ENCODE measurements at regions not wholly inside any gene's neighbourhood (a gene's known extent, or its start where the extent isn't known, plus 50 kb on each side); places are given as distances from the start of the nearest gene placed in this dataset.

DNA sequence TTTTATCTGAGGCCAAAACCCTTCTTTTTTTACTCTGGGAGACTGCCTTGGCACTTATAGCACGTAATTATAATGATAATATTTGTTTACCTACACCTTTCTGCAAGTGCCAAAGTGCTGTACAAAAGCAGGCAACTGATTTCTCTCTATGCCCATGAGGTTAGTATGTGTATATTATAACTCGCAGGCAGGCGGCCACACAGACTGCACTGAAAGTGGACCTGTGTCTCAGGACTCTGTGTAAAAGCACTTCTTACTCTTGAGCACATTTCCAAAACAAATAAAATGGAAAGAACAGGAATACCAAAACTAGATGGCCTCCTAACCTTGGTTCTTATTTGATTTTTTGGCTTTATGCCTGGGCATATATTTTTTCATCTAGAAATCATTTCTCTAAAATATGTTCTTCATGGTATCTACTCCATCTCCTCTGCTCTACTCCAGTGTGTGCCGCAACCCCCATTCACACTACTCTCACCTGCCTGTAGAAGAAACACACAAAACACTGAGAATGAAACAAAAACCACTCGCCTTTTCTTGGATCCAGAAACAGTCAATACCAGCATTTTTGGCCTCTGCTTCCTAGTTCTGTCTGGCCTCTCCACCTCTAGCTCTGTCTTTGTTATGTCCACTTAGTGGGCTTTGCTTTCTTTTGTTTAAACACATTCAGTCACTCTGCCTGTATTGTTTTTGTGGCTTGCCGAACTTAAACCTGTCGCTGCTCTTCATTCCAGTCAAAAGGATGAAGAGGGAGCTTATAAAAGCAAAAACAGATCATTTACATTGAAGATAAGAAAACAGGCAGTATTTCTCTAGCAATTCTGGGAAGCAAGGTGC is 934.5 kb upstream of the TENM3 start:
- Histone ChIP-seq H3K4me3 (no peak overlapping the region), H3K9me3 (no peaks in the 10 kb centered on the region), H3K27me3 (no peaks in the 10 kb centered on the region), H3K27ac (replicated peaks in 1 of 4) (no peak overlapping the region), H3K4me1 (no peaks in the 10 kb centered on the region), H3K36me3 (no peaks in the 10 kb centered on the region)
- intact Hi-C loops (cut with DNase I): no loop called here
- 59% methylated on average over 7 of the region's 7 CpGs for WGBS
- DNase-seq (ENCODE audit: extremely low spot score): no peak
- TF ChIP-seq POLR2AphosphoS5 (IDR thresholded peaks at IDR 0.05) (no peak), EP300 (IDR thresholded peaks at IDR 0.05) (no peak), POLR2A (IDR thresholded peaks at IDR 0.05; ENCODE audit: low read depth) (no peak)
- TF ChIP-seq, protein P1, sequence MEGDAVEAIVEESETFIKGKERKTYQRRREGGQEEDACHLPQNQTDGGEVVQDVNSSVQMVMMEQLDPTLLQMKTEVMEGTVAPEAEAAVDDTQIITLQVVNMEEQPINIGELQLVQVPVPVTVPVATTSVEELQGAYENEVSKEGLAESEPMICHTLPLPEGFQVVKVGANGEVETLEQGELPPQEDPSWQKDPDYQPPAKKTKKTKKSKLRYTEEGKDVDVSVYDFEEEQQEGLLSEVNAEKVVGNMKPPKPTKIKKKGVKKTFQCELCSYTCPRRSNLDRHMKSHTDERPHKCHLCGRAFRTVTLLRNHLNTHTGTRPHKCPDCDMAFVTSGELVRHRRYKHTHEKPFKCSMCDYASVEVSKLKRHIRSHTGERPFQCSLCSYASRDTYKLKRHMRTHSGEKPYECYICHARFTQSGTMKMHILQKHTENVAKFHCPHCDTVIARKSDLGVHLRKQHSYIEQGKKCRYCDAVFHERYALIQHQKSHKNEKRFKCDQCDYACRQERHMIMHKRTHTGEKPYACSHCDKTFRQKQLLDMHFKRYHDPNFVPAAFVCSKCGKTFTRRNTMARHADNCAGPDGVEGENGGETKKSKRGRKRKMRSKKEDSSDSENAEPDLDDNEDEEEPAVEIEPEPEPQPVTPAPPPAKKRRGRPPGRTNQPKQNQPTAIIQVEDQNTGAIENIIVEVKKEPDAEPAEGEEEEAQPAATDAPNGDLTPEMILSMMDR (IDR thresholded peaks at IDR 0.05): no peak

DNA sequence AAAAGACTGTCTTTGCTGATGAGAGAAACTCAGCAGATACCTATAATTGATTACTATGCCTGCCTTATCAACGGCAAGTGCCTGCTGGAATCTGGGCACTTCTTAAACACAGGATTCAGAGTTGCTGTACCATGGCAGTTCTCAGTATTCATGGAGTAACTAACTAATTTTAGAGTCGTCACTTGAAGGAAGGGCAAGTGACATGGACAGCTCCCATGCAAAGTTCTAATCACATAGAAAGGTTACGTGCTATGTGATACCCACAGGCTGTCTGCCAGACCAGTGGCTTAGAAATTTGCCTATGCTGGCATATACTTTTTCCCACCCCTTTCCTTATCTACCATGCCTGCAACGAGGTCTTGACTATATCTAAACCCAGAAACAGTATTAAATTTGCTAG is 931.1 kb upstream of the TENM3 start:
- WGBS: 53% methylated on average over 4 of the region's 4 CpGs
- H3K36me3 ChIP-seq: no peaks in the 10 kb centered on the region
- H3K27me3 ChIP-seq: no peaks in the 10 kb centered on the region
- H3K9me3 ChIP-seq: no peaks in the 10 kb centered on the region
- intact Hi-C loops (cut with DNase I): no loop called here
- TF ChIP-seq POLR2A (IDR thresholded peaks at IDR 0.05; ENCODE audit: low read depth) (no peak), EP300 (IDR thresholded peaks at IDR 0.05) (no peak), POLR2AphosphoS5 (IDR thresholded peaks at IDR 0.05) (no peak)
- TF ChIP-seq, protein P1 (IDR thresholded peaks at IDR 0.05): no peak
- H3K27ac ChIP-seq (replicated peaks in 1 of 4): no peak overlapping the region
- H3K4me3 ChIP-seq: no peak overlapping the region
- H3K4me1 ChIP-seq: no peaks in the 10 kb centered on the region
- DNase-seq (ENCODE audit: extremely low spot score): no peak

GRCh38 chr4:181319629-181320028 is 923.6 kb upstream of the TENM3 start:
- H3K4me1 ChIP-seq: no peaks in the 10 kb centered on the region
- H3K9me3 ChIP-seq: no peaks in the 10 kb centered on the region
- H3K36me3 ChIP-seq: no peaks in the 10 kb centered on the region
- no peak for DNase-seq (ENCODE audit: extremely low spot score)
- H3K27me3 ChIP-seq: no peaks in the 10 kb centered on the region
- intact Hi-C loops (cut with DNase I): no loop called here
- no peak overlapping the region for H3K27ac ChIP-seq (replicated peaks in 1 of 4)
- no peak overlapping the region for H3K4me3 ChIP-seq
- 69% methylated on average over 5 of the region's 5 CpGs for WGBS
- TF ChIP-seq POLR2AphosphoS5 (IDR thresholded peaks at IDR 0.05) (no peak), POLR2A (IDR thresholded peaks at IDR 0.05; ENCODE audit: low read depth) (no peak), EP300 (IDR thresholded peaks at IDR 0.05) (no peak)
- TF ChIP-seq, protein P1 (IDR thresholded peaks at IDR 0.05): no peak

GRCh38 chr4:181323061-181323460 is 920.1 kb upstream of the TENM3 start:
- DNase-seq (ENCODE audit: extremely low spot score): no peak
- intact Hi-C loops (cut with DNase I): no loop called here
- no peaks in the 10 kb centered on the region for H3K36me3 ChIP-seq
- H3K9me3 ChIP-seq: no peaks in the 10 kb centered on the region
- no peaks in the 10 kb centered on the region for H3K4me1 ChIP-seq
- WGBS: 72% methylated on average over 2 of the region's 2 CpGs
- H3K27ac ChIP-seq (replicated peaks in 1 of 4): no peak overlapping the region
- no peak overlapping the region for H3K4me3 ChIP-seq
- no peak for TF ChIP-seq EP300 (IDR thresholded peaks at IDR 0.05)
- TF ChIP-seq POLR2AphosphoS5 (IDR thresholded peaks at IDR 0.05): no peak
- TF ChIP-seq POLR2A (IDR thresholded peaks at IDR 0.05; ENCODE audit: low read depth): no peak
- TF ChIP-seq, protein P1 (IDR thresholded peaks at IDR 0.05): no peak
- H3K27me3 ChIP-seq: no peaks in the 10 kb centered on the region

All from esophagus muscularis mucosa (tissue), 4 donors.